Muscle of leg (tissue), 3 donors: ENCODE measurements at regions not wholly inside any gene's neighbourhood (a gene's known extent, or its start where the extent isn't known, plus 50 kb on each side); places are given as distances from the start of the nearest gene placed in this dataset.

Experiments
- DNase-seq: peaks from one replicate; pipeline ENCODE4 v3.0.0; 2013
- H3K27ac ChIP-seq: one replicate; pipeline ENCODE4 v1.5.1; 2013; ENCODE audit warnings: mild to moderate bottlenecking, low read length, control low read depth
- H3K27me3 ChIP-seq: one replicate; pipeline ENCODE4 v1.6.1; 2013; ENCODE audit warnings: low read length; ENCODE audit not compliant: control insufficient read depth, insufficient read depth
- H3K36me3 ChIP-seq: one replicate; pipeline ENCODE4 v1.6.1; 2013; ENCODE audit warnings: low read length; ENCODE audit not compliant: control insufficient read depth, insufficient read depth
- H3K4me1 ChIP-seq: one replicate; pipeline ENCODE4 v1.6.1; 2013; ENCODE audit warnings: low read length; ENCODE audit not compliant: control insufficient read depth, insufficient read depth
- H3K4me3 ChIP-seq: one replicate; pipeline ENCODE4 v1.5.1; 2013; ENCODE audit warnings: low read length, control low read depth
- H3K9me3 ChIP-seq: replicated peaks from 2 replicates; pipeline ENCODE4 v1.6.1; 2013; ENCODE audit warnings: low read depth, low read length; ENCODE audit not compliant: control insufficient read depth
- WGBS: methylation state at CpG from one replicate; pipeline ENCODE4 v1.1.5; 2013; ENCODE audit warnings: missing lambda C conversion rate; ENCODE audit not compliant: insufficient coverage; 5-methylcytosine and 5-hydroxymethylcytosine counted together

DNA sequence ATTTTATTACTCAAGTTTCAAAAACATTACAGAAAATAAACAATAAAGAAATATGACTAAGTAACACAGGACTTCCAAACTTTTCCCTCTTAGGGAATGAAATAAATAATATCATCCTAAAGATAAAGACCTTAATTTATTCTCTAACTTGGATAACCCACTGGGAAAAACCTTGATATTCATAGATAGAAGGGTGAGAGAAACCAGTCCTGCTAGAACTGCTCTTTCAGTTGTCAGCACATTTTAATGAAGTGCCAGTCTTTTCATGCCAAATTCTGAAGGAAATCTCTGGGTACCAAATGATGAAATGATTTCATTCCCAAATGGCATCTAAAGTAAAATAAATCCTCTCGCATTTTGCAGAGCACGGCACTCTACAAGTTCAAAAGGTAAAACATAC lies 114.5 kb upstream of the SMIM30 start:
- no peaks in the 10 kb centered on the region for H3K36me3 ChIP-seq
- no CpG with 5 or more reads among the region's 2 CpGs for WGBS
- H3K9me3 ChIP-seq = no peaks in the 10 kb centered on the region
- DNase-seq = peak; percentile 1
- no peak overlapping the region for H3K27ac ChIP-seq
- no peak overlapping the region for H3K4me3 ChIP-seq
- H3K27me3 ChIP-seq = no peaks in the 10 kb centered on the region
- no peaks in the 10 kb centered on the region for H3K4me1 ChIP-seq

DNA sequence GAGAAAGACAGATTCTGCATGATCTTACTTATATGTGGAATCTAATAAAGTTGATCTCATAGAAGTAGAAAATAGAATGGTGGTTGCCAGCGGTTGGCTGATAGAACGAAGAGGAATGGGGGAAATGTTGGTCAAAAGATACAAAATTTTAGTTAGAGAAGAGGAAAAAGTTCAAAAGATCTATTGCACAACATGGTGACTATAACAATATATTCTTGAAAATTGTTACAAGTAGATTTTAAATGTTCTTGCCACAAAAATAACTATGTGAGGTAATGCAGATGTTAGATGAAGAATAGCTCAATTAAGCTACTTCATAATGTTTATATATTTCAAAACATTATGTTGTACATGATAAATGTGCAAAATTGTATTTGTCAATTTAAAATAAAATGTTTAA lies 112.3 kb upstream of the SMIM30 start:
- Histone ChIP-seq H3K36me3 (no peaks in the 10 kb centered on the region), H3K27me3 (no peaks in the 10 kb centered on the region), H3K9me3 (peaks cover 4% of the 10 kb centered on the region), H3K4me1 (no peaks in the 10 kb centered on the region), H3K27ac (no peak overlapping the region), H3K4me3 (no peak overlapping the region)
- DNase-seq = no peak
- no CpG with 5 or more reads among the region's 2 CpGs for WGBS

GRCh38 chr7:113217314-113217713 lies 99.0 kb upstream of the SMIM30 start:
- DNase-seq = no peak
- Histone ChIP-seq H3K27me3 (no peaks in the 10 kb centered on the region), H3K36me3 (no peaks in the 10 kb centered on the region), H3K4me1 (no peaks in the 10 kb centered on the region), H3K27ac (no peak overlapping the region), H3K9me3 (no peaks in the 10 kb centered on the region), H3K4me3 (no peak overlapping the region)
- WGBS = no CpG with 5 or more reads among the region's 4 CpGs

GRCh38 chr7:113216038-113216437 lies 97.7 kb upstream of the SMIM30 start:
- Histone ChIP-seq H3K36me3 (no peaks in the 10 kb centered on the region), H3K4me3 (no peak overlapping the region), H3K9me3 (no peaks in the 10 kb centered on the region), H3K4me1 (no peaks in the 10 kb centered on the region), H3K27me3 (no peaks in the 10 kb centered on the region), H3K27ac (no peak overlapping the region)
- WGBS = no CpG with 5 or more reads among the region's 1 CpG
- DNase-seq = no peak

DNA sequence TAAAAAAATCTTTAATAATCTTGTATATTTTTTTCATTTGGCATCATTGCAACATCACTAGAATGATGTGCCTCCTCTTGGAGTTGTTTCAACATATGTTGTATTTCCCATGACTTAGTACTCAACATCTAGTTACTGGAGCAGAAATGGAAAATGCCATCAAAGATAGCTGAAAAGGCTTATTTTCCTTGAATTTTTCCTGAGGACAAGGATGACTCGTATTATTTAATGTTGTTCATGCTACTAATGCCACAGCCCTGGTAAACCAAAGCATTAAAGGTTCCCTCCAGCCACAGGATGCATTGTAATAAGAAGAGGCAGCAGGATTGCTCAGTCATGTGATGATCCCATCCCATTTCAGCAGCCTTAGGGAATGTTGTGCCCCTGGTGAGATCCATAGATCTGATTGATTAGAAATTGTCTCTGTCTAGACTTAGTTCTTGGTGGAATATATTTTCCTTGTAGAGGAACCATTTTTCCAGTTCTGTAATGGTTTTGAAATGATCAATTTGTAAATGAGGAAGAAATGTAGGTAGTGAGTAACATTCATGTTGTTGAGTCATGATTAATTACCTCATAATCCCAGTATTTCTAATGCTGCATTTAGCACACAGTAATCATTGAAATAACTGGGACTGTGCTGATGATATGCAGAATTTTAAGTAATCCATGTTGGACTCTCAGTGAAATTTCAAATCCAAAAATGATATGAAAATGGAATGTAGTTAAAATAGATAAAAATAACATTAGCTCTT lies 91.3 kb upstream of the SMIM30 start:
- Histone ChIP-seq H3K4me1 (no peaks in the 10 kb centered on the region), H3K9me3 (no peaks in the 10 kb centered on the region), H3K27me3 (no peaks in the 10 kb centered on the region), H3K4me3 (no peak overlapping the region), H3K36me3 (no peaks in the 10 kb centered on the region), H3K27ac (no peak overlapping the region)
- DNase-seq = no peak
- WGBS = no CpG with 5 or more reads among the region's 1 CpG

DNA sequence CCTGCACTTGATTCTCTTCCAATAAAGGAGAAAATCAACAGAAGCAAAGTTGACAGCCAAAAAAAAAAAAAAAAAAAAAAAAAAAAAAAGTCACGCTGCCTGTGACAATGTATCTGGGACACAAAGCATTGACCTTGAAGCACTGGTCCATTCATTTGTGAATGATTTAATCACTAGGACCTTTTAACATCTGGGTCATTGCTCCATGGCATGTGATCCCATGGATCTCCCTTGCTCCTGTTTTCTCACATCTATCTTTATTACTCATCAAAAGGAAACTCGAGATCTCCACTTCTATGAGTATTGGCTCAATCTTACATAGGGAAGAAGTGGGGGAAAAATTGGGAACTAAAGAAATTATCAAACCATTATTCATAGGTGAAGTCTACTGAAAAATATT lies 89.6 kb upstream of the SMIM30 start:
- no peak for DNase-seq
- no CpG with 5 or more reads among the region's 2 CpGs for WGBS
- Histone ChIP-seq H3K36me3 (no peaks in the 10 kb centered on the region), H3K4me3 (no peak overlapping the region), H3K9me3 (no peaks in the 10 kb centered on the region), H3K4me1 (no peaks in the 10 kb centered on the region), H3K27ac (no peak overlapping the region), H3K27me3 (no peaks in the 10 kb centered on the region)

DNA sequence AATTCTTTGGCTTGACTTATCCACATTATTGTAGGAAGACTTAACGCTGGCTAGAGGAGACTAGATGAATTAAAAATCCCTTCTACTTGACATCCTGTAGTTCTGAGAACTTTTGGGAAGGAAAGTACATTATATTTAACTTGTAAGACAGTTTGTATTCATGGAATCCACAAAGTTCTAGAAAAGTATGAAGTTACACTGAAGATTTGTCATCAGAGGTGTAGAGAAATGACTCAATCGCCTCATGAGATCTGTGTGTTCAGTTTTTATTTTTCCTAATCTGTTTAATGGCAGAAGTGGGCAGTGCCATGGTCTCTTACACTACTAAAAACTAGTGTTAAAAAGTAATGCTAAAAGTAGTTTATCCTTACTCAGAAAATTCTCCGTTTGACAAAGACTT lies 89.1 kb upstream of the SMIM30 start:
- no peaks in the 10 kb centered on the region for H3K4me1 ChIP-seq
- H3K27me3 ChIP-seq = no peaks in the 10 kb centered on the region
- no peak overlapping the region for H3K4me3 ChIP-seq
- no CpG with 5 or more reads among the region's 3 CpGs for WGBS
- no peaks in the 10 kb centered on the region for H3K9me3 ChIP-seq
- DNase-seq = no peak
- no peaks in the 10 kb centered on the region for H3K36me3 ChIP-seq
- no peak overlapping the region for H3K27ac ChIP-seq

DNA sequence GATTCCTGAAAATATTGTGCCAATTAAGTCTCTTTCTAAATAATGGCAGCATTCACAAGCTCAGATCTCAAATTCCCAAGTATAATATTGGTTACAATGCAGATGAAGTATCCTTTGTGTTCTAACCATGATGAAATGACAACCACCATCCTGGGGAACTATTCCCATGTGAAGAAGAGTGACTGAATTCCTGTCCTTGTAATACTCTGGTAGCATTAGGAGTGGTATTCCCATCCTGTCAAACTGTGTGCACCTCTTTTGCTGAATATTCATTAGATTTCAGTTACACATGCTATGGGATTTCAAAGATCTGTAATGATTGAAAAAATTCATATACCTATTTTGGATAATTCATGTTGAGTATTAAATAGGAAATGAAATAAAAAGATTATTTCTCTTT lies 86.1 kb upstream of the SMIM30 start:
- H3K36me3 ChIP-seq = no peaks in the 10 kb centered on the region
- DNase-seq = no peak

DNA sequence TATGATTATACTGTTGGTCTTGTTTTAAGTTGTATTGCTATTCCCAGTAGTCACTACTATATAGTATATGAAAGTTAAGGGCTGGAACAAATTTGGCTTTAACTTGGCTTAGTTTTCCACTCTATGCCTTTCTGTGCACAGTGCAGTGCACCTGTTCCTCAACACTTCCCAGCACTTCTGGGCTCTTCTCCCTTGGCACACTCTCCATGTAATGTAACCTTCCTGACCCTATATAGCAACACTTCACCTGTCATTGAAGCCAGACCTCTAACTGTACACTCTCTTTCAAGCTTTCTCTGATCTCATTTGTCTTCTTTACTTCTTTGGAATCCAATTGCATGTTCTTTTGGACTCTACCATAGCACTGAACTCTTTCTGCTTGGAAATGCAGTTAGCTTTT lies 83.9 kb upstream of the SMIM30 start:
- Histone ChIP-seq H3K27me3 (no peaks in the 10 kb centered on the region), H3K4me1 (no peaks in the 10 kb centered on the region), H3K36me3 (no peaks in the 10 kb centered on the region), H3K9me3 (no peaks in the 10 kb centered on the region), H3K4me3 (no peak overlapping the region), H3K27ac (no peak overlapping the region)
- DNase-seq = peak; percentile 17

More for the DNA sequence above, 86.1 kb upstream of the SMIM30 start:
- Histone ChIP-seq H3K4me3 (no peak overlapping the region), H3K4me1 (no peaks in the 10 kb centered on the region), H3K27ac (no peak overlapping the region), H3K9me3 (no peaks in the 10 kb centered on the region), H3K27me3 (no peaks in the 10 kb centered on the region)

- no peak for DNase-seq
- Histone ChIP-seq H3K4me1 (no peaks in the 10 kb centered on the region), H3K27me3 (no peaks in the 10 kb centered on the region), H3K36me3 (no peaks in the 10 kb centered on the region), H3K4me3 (no peak overlapping the region), H3K27ac (no peak overlapping the region), H3K9me3 (no peaks in the 10 kb centered on the region)
- no CpG with 5 or more reads among the region's 2 CpGs for WGBS
Measured at GRCh38 chr7:113200281-113200680, 81.9 kb upstream of the SMIM30 start.

DNA sequence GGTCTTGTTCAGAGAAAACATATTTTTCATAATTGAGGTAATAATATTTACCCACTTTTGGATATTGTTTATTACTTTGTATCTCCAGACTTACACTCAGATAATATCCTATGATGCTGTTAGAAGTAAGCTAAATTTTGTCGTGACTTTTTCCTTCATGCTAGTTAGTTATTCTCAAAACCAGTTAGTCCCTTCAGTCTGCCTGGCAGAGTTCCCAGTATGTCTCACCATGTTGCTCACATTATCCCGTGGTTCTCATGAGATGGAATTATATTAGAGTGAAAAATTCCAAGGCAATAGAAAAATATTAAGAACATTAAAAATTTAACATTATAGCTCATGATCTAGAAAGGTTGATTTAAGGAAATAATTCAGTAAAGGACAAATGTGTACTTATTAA lies 81.5 kb upstream of the SMIM30 start:
- no CpG with 5 or more reads among the region's 2 CpGs for WGBS
- Histone ChIP-seq H3K27ac (no peak overlapping the region), H3K4me3 (no peak overlapping the region), H3K27me3 (no peaks in the 10 kb centered on the region), H3K4me1 (no peaks in the 10 kb centered on the region), H3K36me3 (no peaks in the 10 kb centered on the region), H3K9me3 (no peaks in the 10 kb centered on the region)
- DNase-seq = no peak
